GM12878 (cell line): ENCODE measurements at regions not wholly inside any gene's neighbourhood (a gene's known extent, or its start where the extent isn't known, plus 50 kb on each side); places are given as distances from the start of the nearest gene placed in this dataset.
A peak's percentile ranks its signal among the peaks of the same experiment; 100 is the strongest.

ENCODE experiments used
- BRCA1 ChIP-seq: IDR thresholded peaks from 2 replicates; pipeline ENCODE4 v1.6.1; 2011; ENCODE audit warnings: low read depth, low read length, improper control_type of control experiment
- CBX5 ChIP-seq: sonication (generic); IDR thresholded peaks from 2 replicates; pipeline ENCODE4 v1.6.1; 2016; ENCODE audit warnings: low read depth, moderate library complexity, mild to moderate bottlenecking, inconsistent platforms
- CTCF ChIP-seq, 3 experiments: IDR thresholded peaks in 2 of 3; conservative IDR thresholded peaks in 1 of 3; 2 replicates each; pipeline ENCODE4 v1.5.1; 2011; ENCODE audit warnings: low read depth in 3 of 3, low read length in 3 of 3, mild to moderate bottlenecking in 3 of 3, control low read depth in 2 of 3, moderate library complexity in 2 of 3, inconsistent platforms in 1 of 3, mixed read lengths in 1 of 3; ENCODE audit not compliant: control insufficient read depth in 2 of 3, insufficient read depth in 1 of 3; ENCODE audit errors: extremely low read depth in 1 of 3
- EGR1 ChIP-seq, 2 experiments: IDR thresholded peaks; 1 replicate in 1 of 2; 2 replicates in 1 of 2; pipeline ENCODE4 v1.6.1; 2011 to 2012; ENCODE audit warnings: low read depth in 2 of 2, low read length in 2 of 2, borderline replicate concordance in 1 of 2, mild to moderate bottlenecking in 1 of 2, moderate library complexity in 1 of 2
- GATAD2B ChIP-seq: fragments of 450-650 bp; conservative IDR thresholded peaks from 2 replicates; pipeline ENCODE4 v1.6.1; 2017; ENCODE audit warnings: low read depth, mild to moderate bottlenecking, moderate library complexity
- IRF4 ChIP-seq: IDR thresholded peaks from 2 replicates; pipeline ENCODE4 v1.6.1; 2011; ENCODE audit warnings: low read depth, low read length
- MEF2B ChIP-seq: fragments of 450-650 bp; IDR thresholded peaks from 2 replicates; pipeline ENCODE4 v1.6.1; 2018; ENCODE audit warnings: mild to moderate bottlenecking, moderate library complexity; ENCODE audit not compliant: partially characterized antibody, poor library complexity, severe bottlenecking
- MYC ChIP-seq: IDR thresholded peaks from 2 replicates; pipeline ENCODE4 v1.6.1; 2011; ENCODE audit warnings: mild to moderate bottlenecking, low read length, moderate library complexity, inconsistent platforms; ENCODE audit not compliant: insufficient read depth, insufficient replicate concordance, insufficient read length, severe bottlenecking
- NR2C2 ChIP-seq: IDR thresholded peaks from 2 replicates; pipeline ENCODE4 v1.6.1; 2011; ENCODE audit warnings: borderline replicate concordance, low read depth; ENCODE audit not compliant: control insufficient read depth, insufficient read length
- RAD51 ChIP-seq: fragments of 450-650 bp; IDR thresholded peaks from 2 replicates; pipeline ENCODE4 v1.6.1; 2016; ENCODE audit warnings: moderate library complexity, mild to moderate bottlenecking, inconsistent platforms
- RUNX3 ChIP-seq: IDR thresholded peaks from 2 replicates; pipeline ENCODE4 v1.6.1; 2012; ENCODE audit warnings: low read length, inconsistent platforms
- ZBTB11 ChIP-seq: fragments of 450-650 bp; formaldehyde crosslinking; IDR thresholded peaks from 2 replicates; pipeline ENCODE4 v1.5.0; 2022; ENCODE audit warnings: mild to moderate bottlenecking, missing genetic modification characterization
- ZBTB4 ChIP-seq: fragments of 450-650 bp; formaldehyde crosslinking; IDR thresholded peaks from 2 replicates; pipeline ENCODE4 v1.4.0; 2022; ENCODE audit warnings: mild to moderate bottlenecking, moderate library complexity
- ZNF384 ChIP-seq: IDR thresholded peaks from 2 replicates; pipeline ENCODE4 v1.6.1; 2012; ENCODE audit warnings: low read depth, mild to moderate bottlenecking, low read length, improper control_type of control experiment, borderline replicate concordance
- ZSCAN29 ChIP-seq: fragments of 450-650 bp; IDR thresholded peaks from 2 replicates; pipeline ENCODE4 v1.6.1; 2017; ENCODE audit warnings: mild to moderate bottlenecking, moderate library complexity
- TF ChIP-seq, protein P1 (sequence below): fragments of 450-650 bp; IDR thresholded peaks from 2 replicates; pipeline ENCODE4 v1.6.1; 2018; ENCODE audit warnings: borderline replicate concordance, mild to moderate bottlenecking; ENCODE audit not compliant: partially characterized antibody
- TF ChIP-seq, protein P2 (sequence below): fragments of 450-650 bp; IDR thresholded peaks from 2 replicates; pipeline ENCODE4 v1.6.1; 2016; ENCODE audit warnings: mild to moderate bottlenecking

DNA sequence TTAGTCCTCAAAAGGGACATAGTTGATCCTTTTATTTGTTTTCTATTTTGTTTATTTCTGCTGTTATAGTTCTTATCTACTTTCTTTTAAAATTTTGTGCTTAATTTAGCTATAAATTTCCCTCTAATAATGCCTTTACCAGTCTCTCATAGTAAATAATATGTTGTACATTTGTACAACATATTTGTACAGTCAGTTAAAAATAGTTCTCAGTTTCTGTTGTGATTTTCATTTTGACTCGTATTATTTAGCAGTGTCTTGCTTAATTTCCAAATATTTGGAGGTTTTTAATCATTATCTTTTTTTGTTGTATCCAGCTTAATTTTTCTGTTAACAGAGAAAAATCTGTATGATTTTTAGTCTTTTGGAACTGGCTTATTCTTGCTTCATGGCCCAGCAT is 443.6 kb upstream of the TRIB2 start (continued):
- no peak for TF ChIP-seq ZBTB4 (CRISPR knock-in tag)
- no peak for TF ChIP-seq ZNF384
- TF ChIP-seq RUNX3, result no peak
- TF ChIP-seq RAD51, result no peak
- TF ChIP-seq EGR1 (IDR thresholded peaks at IDR 0.05; ENCODE audit: borderline replicate concordance in 1 of 2, low read depth in 2 of 2, low read length in 2 of 2), result no peak
- TF ChIP-seq MYC, result no peak
- no peak for TF ChIP-seq ZSCAN29
- TF ChIP-seq CBX5, result no peak
- no peak for TF ChIP-seq NR2C2
- TF ChIP-seq BRCA1, result no peak
- TF ChIP-seq MEF2B, result peak; percentile 52
- no peak for TF ChIP-seq GATAD2B
- TF ChIP-seq, protein P1, sequence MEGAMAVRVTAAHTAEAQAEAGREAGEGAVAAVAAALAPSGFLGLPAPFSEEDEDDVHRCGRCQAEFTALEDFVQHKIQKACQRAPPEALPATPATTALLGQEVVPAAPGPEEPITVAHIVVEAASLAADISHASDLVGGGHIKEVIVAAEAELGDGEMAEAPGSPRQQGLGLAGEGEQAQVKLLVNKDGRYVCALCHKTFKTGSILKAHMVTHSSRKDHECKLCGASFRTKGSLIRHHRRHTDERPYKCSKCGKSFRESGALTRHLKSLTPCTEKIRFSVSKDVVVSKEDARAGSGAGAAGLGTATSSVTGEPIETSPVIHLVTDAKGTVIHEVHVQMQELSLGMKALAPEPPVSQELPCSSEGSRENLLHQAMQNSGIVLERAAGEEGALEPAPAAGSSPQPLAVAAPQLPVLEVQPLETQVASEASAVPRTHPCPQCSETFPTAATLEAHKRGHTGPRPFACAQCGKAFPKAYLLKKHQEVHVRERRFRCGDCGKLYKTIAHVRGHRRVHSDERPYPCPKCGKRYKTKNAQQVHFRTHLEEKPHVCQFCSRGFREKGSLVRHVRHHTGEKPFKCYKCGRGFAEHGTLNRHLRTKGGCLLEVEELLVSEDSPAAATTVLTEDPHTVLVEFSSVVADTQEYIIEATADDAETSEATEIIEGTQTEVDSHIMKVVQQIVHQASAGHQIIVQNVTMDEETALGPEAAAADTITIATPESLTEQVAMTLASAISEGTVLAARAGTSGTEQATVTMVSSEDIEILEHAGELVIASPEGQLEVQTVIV, result no peak
- no peak for TF ChIP-seq ZBTB11 (CRISPR knock-in tag)
- no peak for TF ChIP-seq CTCF (IDR thresholded peaks at IDR 0.05 in 2 of 3, conservative IDR thresholded peaks at IDR 0.05 in 1 of 3; ENCODE audit: control insufficient read depth in 2 of 3, extremely low read depth in 1 of 3, insufficient read depth in 1 of 3, low read depth in 3 of 3, low read length in 3 of 3)
- TF ChIP-seq, protein P2, sequence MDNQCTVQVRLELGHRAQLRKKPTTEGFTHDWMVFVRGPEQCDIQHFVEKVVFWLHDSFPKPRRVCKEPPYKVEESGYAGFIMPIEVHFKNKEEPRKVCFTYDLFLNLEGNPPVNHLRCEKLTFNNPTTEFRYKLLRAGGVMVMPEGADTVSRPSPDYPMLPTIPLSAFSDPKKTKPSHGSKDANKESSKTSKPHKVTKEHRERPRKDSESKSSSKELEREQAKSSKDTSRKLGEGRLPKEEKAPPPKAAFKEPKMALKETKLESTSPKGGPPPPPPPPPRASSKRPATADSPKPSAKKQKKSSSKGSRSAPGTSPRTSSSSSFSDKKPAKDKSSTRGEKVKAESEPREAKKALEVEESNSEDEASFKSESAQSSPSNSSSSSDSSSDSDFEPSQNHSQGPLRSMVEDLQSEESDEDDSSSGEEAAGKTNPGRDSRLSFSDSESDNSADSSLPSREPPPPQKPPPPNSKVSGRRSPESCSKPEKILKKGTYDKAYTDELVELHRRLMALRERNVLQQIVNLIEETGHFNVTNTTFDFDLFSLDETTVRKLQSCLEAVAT, result no peak
- no peak for TF ChIP-seq IRF4
